ENCODE measurements at regions not wholly inside any gene's neighbourhood (a gene's known extent, or its start where the extent isn't known, plus 50 kb on each side); places are given as distances from the start of the nearest gene placed in this dataset.

DNA sequence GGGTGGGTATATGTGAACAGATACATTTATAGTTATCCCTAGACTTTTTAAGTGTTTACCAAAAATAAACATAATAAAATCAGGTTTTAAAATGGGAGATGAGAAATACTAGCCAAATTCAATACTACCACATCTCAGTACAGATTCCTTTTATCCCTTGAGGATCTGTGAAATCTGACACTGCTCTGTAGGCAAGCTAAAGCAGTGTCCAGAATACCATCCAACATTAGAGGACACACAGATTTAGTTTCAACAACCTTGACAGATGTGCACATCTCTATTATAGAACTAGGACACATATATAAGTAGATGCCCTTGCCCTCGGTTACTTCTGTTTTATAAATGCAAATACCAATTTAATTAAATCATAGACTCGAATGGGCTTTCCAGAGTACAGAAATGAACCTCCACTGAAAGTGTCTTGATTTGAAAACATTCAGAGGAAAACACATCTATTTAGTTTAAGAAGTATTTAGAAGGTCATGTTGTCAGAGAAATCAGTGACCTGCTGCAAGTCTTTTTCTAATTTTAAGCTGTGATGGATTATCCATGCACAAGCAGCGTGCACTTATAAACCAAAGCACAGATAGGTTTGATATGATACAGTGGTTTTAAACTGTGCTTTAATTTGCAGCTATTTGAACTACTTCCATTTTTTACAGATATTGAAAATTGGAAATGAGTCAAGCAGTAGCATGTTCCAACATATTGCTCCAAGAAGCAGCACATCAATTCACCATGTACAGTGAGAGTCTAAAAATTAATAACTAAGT is 156.3 kb upstream of the EPHA7 start:
- Mint-ChIP-seq H3K27ac (no peak overlapping the region), H3K27me3 (ENCODE audit: low read depth) (no peaks in the 10 kb centered on the region), H3K9me3 (no peaks in the 10 kb centered on the region), H3K4me1 (ENCODE audit: low read depth) (no peaks in the 10 kb centered on the region), H3K4me3 (no peak overlapping the region), H3K36me3 (ENCODE audit: low read depth) (no peaks in the 10 kb centered on the region)
- CTCF ChIA-PET, result no interaction called here
- no peak for DNase-seq
- intact Hi-C loops (cut with micrococcal nuclease), result no loop called here

- no peak for DNase-seq
- intact Hi-C loops (cut with micrococcal nuclease), result no loop called here
- CTCF ChIA-PET, result no interaction called here
- no peak overlapping the region for H3K4me3 Mint-ChIP-seq
- H3K27me3 Mint-ChIP-seq (ENCODE audit: low read depth), result no peaks in the 10 kb centered on the region
- H3K4me1 Mint-ChIP-seq (ENCODE audit: low read depth), result no peaks in the 10 kb centered on the region
- no peaks in the 10 kb centered on the region for H3K36me3 Mint-ChIP-seq (ENCODE audit: low read depth)
- no peaks in the 10 kb centered on the region for H3K9me3 Mint-ChIP-seq
- no peak overlapping the region for H3K27ac Mint-ChIP-seq
Measured at GRCh38 chr6:93574299-93574698, 154.9 kb upstream of the EPHA7 start.

- intact Hi-C loops (cut with micrococcal nuclease), result no loop called here
- H3K4me1 Mint-ChIP-seq (ENCODE audit: low read depth), result no peaks in the 10 kb centered on the region
- no peak overlapping the region for H3K4me3 Mint-ChIP-seq
- no peaks in the 10 kb centered on the region for H3K9me3 Mint-ChIP-seq
- no peaks in the 10 kb centered on the region for H3K27me3 Mint-ChIP-seq (ENCODE audit: low read depth)
- no peak overlapping the region for H3K27ac Mint-ChIP-seq
- no peak for DNase-seq
- CTCF ChIA-PET, result no interaction called here
- no peaks in the 10 kb centered on the region for H3K36me3 Mint-ChIP-seq (ENCODE audit: low read depth)
Measured at GRCh38 chr6:93571346-93571745, 152.0 kb upstream of the EPHA7 start.

- Mint-ChIP-seq H3K27me3 (ENCODE audit: low read depth) (no peaks in the 10 kb centered on the region), H3K4me3 (no peak overlapping the region), H3K27ac (no peak overlapping the region), H3K9me3 (peaks cover 3% of the 10 kb centered on the region), H3K4me1 (ENCODE audit: low read depth) (no peaks in the 10 kb centered on the region), H3K36me3 (ENCODE audit: low read depth) (no peaks in the 10 kb centered on the region)
- no peak for DNase-seq
- CTCF ChIA-PET, result no interaction called here
- intact Hi-C loops (cut with micrococcal nuclease), result no loop called here
Measured at GRCh38 chr6:93568169-93568568, 148.8 kb upstream of the EPHA7 start.

- H3K27ac Mint-ChIP-seq, result no peak overlapping the region
- H3K27me3 Mint-ChIP-seq (ENCODE audit: low read depth), result no peaks in the 10 kb centered on the region
- peaks cover 3% of the 10 kb centered on the region for H3K9me3 Mint-ChIP-seq
- no peak overlapping the region for H3K4me3 Mint-ChIP-seq
- no peaks in the 10 kb centered on the region for H3K36me3 Mint-ChIP-seq (ENCODE audit: low read depth)
- CTCF ChIA-PET, result no interaction called here
- intact Hi-C loops (cut with micrococcal nuclease), result no loop called here
- no peak for DNase-seq
- H3K4me1 Mint-ChIP-seq (ENCODE audit: low read depth), result no peaks in the 10 kb centered on the region
Measured at GRCh38 chr6:93567164-93567563, 147.8 kb upstream of the EPHA7 start.

DNA sequence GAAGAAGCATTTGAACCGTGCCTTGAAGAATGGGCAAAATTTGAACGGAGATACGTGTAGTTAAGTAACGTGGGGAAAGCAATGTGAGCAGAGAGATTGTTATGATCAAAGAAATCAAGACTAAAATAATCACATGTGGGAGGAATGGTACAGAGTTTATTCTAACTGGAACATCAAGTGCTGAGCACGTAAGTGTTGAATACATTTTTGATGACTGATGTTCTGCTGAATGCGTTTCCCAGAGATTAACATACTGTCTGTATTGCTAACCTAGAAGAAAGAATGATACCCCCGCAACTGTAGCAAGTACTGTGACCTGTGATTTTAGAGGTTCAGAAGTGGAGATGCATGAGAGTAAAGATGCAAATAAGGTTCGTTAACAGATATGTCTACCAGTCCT is 146.9 kb upstream of the EPHA7 start:
- H3K36me3 Mint-ChIP-seq (ENCODE audit: low read depth), result no peaks in the 10 kb centered on the region
- DNase-seq, result no peak
- no peaks in the 10 kb centered on the region for H3K4me1 Mint-ChIP-seq (ENCODE audit: low read depth)
- H3K9me3 Mint-ChIP-seq, result peaks cover 3% of the 10 kb centered on the region
- intact Hi-C loops (cut with micrococcal nuclease), result no loop called here
- no peak overlapping the region for H3K27ac Mint-ChIP-seq
- no peak overlapping the region for H3K4me3 Mint-ChIP-seq
- CTCF ChIA-PET, result no interaction called here
- H3K27me3 Mint-ChIP-seq (ENCODE audit: low read depth), result no peaks in the 10 kb centered on the region

DNA sequence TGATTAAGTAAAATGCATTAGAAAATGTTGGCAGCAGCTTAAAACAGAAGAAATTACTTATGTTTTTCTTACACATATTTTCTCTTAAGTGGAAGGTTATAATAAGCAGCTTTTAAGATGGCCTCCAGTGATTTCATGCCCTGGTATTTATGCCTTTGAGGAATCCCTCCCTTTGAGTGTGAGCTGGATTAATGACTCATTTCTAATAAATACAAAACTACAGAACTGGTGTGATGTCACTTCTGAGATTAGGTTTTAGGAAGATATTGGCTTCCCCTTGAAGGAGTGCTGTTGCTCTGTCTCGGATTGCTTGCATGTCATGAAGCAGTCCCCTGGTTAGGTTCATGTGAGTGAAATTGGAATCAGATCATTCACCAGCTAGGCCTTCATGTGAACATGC is 143.2 kb upstream of the EPHA7 start:
- Mint-ChIP-seq H3K4me1 (ENCODE audit: low read depth) (no peaks in the 10 kb centered on the region), H3K36me3 (ENCODE audit: low read depth) (no peaks in the 10 kb centered on the region), H3K9me3 (peaks cover 6% of the 10 kb centered on the region), H3K27ac (no peak overlapping the region), H3K27me3 (ENCODE audit: low read depth) (no peaks in the 10 kb centered on the region), H3K4me3 (no peak overlapping the region)
- DNase-seq, result no peak
- CTCF ChIA-PET, result no interaction called here
- intact Hi-C loops (cut with micrococcal nuclease), result no loop called here

DNA sequence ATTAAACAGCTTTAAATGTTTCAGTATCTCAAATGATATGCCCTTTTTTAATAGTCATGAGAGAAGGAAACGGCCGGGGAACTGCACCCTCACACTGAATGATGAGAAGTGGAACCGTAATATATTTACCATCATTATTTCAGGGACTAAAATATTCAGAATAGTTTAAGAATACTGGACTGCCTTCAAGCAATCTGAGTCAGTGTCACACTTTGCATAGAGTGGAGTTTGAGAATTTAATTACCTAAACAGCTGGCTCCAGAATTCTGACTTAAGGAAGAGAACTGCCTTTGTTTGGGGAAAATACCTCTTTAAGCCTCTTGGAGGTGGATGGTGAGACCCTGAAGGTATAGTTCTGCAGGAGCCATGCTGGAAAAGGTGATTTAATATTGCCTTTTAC is 135.9 kb upstream of the EPHA7 start:
- Mint-ChIP-seq H3K9me3 (peaks cover 2% of the 10 kb centered on the region), H3K36me3 (ENCODE audit: low read depth) (no peaks in the 10 kb centered on the region), H3K4me1 (ENCODE audit: low read depth) (no peaks in the 10 kb centered on the region), H3K4me3 (no peak overlapping the region), H3K27ac (no peak overlapping the region), H3K27me3 (ENCODE audit: low read depth) (no peaks in the 10 kb centered on the region)
- no peak for DNase-seq
- intact Hi-C loops (cut with micrococcal nuclease), result no loop called here
- CTCF ChIA-PET, result no interaction called here

GRCh38 chr6:93554018-93554417 is 134.7 kb upstream of the EPHA7 start:
- H3K27ac Mint-ChIP-seq, result no peak overlapping the region
- DNase-seq, result no peak
- no peaks in the 10 kb centered on the region for H3K9me3 Mint-ChIP-seq
- no peaks in the 10 kb centered on the region for H3K36me3 Mint-ChIP-seq (ENCODE audit: low read depth)
- intact Hi-C loops (cut with micrococcal nuclease), result no loop called here
- no peaks in the 10 kb centered on the region for H3K27me3 Mint-ChIP-seq (ENCODE audit: low read depth)
- H3K4me1 Mint-ChIP-seq (ENCODE audit: low read depth), result no peaks in the 10 kb centered on the region
- no peak overlapping the region for H3K4me3 Mint-ChIP-seq
- CTCF ChIA-PET, result no interaction called here

DNA sequence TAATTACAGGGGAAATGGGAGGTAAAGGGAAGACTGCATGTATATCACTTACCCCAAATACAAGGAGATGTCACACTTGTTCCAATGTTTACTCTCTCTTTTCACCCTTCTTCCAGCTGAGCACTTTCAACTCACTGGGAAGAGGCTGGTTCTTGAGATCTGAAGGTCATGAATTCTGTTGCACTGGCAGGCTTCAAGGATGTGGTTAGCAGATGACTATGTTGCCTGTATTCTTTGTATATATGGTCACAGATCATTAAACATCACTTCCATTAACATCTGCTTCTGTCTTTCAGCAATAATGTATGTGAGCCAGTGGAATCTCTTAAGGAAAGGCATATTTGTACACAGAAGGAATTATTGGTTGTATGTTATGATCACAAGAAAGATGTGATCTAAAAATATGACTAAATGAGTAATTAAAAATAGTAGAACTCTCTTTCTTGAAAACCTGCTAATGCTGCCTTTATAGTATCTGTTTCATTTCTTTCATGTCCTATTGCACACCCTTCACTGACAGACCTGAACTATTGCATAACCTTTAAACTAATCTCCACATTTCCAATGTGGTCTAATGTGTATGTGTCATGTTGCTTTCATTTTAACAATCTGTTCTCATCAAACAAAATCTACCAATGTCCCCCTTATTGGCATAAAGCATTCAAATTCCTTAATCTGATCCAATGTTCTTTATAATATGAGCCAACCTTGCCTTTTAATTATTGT is 131.4 kb upstream of the EPHA7 start:
- Mint-ChIP-seq H3K4me1 (ENCODE audit: low read depth) (no peaks in the 10 kb centered on the region), H3K27ac (no peak overlapping the region), H3K4me3 (no peak overlapping the region), H3K9me3 (peaks cover 6% of the 10 kb centered on the region), H3K27me3 (ENCODE audit: low read depth) (no peaks in the 10 kb centered on the region), H3K36me3 (ENCODE audit: low read depth) (no peaks in the 10 kb centered on the region)
- intact Hi-C loops (cut with micrococcal nuclease), result no loop called here
- CTCF ChIA-PET, result no interaction called here
- DNase-seq, result no peak

DNA sequence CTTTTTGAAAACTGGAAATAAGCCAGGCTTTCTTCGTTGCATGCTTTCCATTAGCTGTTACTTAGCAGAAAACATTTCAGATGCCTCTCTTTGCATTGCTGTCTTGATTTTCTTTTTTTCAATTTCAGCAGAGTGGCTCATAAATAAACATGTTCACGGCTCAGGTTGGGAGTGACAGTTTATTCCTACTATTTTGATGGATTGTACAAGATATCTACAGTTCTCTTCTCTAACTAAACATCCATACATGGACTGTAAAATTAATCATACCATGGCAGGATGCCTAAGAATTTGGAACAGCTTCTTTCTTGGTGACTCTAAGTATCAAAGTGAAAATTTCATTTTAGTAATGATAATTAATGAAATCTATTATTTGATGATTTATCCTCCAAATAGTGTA is 130.5 kb upstream of the EPHA7 start:
- Mint-ChIP-seq H3K36me3 (ENCODE audit: low read depth) (no peaks in the 10 kb centered on the region), H3K9me3 (peaks cover 10% of the 10 kb centered on the region), H3K4me1 (ENCODE audit: low read depth) (no peaks in the 10 kb centered on the region), H3K27ac (no peak overlapping the region), H3K27me3 (ENCODE audit: low read depth) (no peaks in the 10 kb centered on the region), H3K4me3 (no peak overlapping the region)
- CTCF ChIA-PET, result no interaction called here
- DNase-seq, result no peak
- intact Hi-C loops (cut with micrococcal nuclease), result no loop called here

DNA sequence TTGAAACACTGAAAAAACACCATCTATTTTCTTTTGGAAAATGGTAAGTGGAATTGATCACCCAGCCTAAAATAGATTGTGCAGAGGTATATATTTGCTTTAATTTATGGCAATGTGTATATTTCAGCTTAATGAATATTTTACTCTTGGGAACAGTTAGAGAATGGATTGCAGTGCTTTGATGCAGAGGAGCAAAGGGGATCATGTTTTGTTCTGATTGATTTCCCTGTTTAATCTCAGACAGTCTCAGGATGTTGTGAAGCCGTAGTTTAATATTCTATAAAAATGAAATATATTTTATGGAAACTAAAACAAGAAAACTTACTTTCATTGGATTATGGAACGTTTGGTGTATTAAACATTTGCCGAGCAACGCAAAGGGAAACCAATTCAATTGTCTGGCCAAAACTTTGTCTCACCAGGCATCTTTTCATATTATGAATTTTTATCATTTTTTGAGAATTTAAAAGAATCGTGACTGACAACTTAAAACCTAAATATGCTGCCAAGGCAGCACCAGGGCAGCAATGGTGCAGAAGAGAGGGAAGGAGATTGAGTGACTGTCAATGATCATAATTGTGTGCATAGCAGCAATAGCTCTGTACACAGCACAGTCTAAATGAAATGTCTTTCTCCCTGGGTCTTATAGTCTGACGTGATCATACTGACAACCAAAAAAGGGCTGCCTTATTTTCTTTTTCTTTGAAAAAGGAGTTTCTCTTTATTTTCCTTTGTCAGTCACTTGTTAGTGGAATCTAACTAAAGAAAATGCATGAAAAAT is 105.5 kb upstream of the EPHA7 start:
- no peaks in the 10 kb centered on the region for H3K36me3 Mint-ChIP-seq (ENCODE audit: low read depth)
- CTCF ChIA-PET, result no interaction called here
- H3K4me1 Mint-ChIP-seq (ENCODE audit: low read depth), result no peaks in the 10 kb centered on the region
- no peaks in the 10 kb centered on the region for H3K9me3 Mint-ChIP-seq
- H3K27ac Mint-ChIP-seq, result no peak overlapping the region
- no peak for DNase-seq
- no peak overlapping the region for H3K4me3 Mint-ChIP-seq
- H3K27me3 Mint-ChIP-seq (ENCODE audit: low read depth), result no peaks in the 10 kb centered on the region
- intact Hi-C loops (cut with micrococcal nuclease), result no loop called here

DNA sequence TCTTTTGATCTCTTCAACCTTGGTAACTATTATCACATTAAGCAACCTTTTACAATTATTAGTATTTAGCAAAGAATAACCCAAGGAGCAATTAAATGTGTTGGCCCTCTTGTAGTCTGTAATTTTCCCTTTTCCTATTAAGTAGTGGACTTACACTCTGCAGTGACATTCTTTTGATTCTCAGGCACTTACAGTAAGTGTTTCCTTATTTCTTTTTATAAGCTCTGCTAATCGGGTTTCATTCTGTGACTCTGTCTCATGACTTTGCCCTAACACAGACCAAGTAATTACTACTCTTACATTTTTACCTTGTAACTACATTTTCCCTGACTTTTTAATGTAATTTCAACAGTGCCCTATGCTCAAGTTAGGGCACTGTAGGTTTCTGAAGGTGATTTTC is 104.0 kb upstream of the EPHA7 start:
- Mint-ChIP-seq H3K27ac (no peak overlapping the region), H3K9me3 (peaks cover 1% of the 10 kb centered on the region), H3K4me3 (no peak overlapping the region), H3K36me3 (ENCODE audit: low read depth) (no peaks in the 10 kb centered on the region), H3K4me1 (ENCODE audit: low read depth) (no peaks in the 10 kb centered on the region), H3K27me3 (ENCODE audit: low read depth) (no peaks in the 10 kb centered on the region)
- DNase-seq, result no peak
- CTCF ChIA-PET, result no interaction called here
- intact Hi-C loops (cut with micrococcal nuclease), result no loop called here
